Neural progenitor cell (in vitro differentiated cells): ENCODE measurements at regions not wholly inside any gene's neighbourhood (a gene's known extent, or its start where the extent isn't known, plus 50 kb on each side); places are given as distances from the start of the nearest gene placed in this dataset.

Experiments
- EZH2 ChIP-seq: fragments of 200-600 bp; sonication (generic); IDR thresholded peaks from 2 replicates; pipeline ENCODE4 v1.6.1; 2017; ENCODE audit warnings: antibody characterized with exemption, mild to moderate bottlenecking, moderate library complexity
- TF ChIP-seq, protein P1 (sequence below): fragments of 200-600 bp; sonication (generic); IDR thresholded peaks from 2 replicates; pipeline ENCODE4 v1.5.1; 2017; ENCODE audit warnings: antibody characterized with exemption, mild to moderate bottlenecking

DNA sequence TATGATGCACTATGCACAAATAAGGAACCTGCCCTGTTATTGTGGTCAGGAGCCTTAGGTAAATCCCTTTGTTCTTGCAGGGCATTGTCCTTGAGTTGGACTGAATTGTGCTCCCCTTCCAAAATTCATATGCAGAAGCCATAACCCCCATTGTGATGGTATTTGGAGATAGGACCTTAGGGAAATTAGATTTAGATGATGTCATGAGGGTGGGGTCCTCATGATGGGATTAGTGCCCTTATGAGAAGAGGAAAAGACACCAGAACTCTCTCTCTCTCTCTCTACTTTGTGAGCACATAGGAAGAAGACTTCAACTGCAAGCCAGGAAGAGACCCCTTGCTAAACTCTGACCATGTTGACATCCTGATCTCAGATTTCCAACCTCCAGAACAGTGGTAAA is 268.0 kb downstream of the LRFN2 start:
- TF ChIP-seq, protein P1, sequence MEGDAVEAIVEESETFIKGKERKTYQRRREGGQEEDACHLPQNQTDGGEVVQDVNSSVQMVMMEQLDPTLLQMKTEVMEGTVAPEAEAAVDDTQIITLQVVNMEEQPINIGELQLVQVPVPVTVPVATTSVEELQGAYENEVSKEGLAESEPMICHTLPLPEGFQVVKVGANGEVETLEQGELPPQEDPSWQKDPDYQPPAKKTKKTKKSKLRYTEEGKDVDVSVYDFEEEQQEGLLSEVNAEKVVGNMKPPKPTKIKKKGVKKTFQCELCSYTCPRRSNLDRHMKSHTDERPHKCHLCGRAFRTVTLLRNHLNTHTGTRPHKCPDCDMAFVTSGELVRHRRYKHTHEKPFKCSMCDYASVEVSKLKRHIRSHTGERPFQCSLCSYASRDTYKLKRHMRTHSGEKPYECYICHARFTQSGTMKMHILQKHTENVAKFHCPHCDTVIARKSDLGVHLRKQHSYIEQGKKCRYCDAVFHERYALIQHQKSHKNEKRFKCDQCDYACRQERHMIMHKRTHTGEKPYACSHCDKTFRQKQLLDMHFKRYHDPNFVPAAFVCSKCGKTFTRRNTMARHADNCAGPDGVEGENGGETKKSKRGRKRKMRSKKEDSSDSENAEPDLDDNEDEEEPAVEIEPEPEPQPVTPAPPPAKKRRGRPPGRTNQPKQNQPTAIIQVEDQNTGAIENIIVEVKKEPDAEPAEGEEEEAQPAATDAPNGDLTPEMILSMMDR: no peak
- no peak for TF ChIP-seq EZH2
